Upper lobe of left lung (tissue), 4 donors: ENCODE measurements at regions not wholly inside any gene's neighbourhood (a gene's known extent, or its start where the extent isn't known, plus 50 kb on each side); places are given as distances from the start of the nearest gene placed in this dataset.

ENCODE experiments used
- POLR2AphosphoS5 ChIP-seq, 2 donors: sonication (generic); formaldehyde crosslinking; IDR thresholded peaks; one replicate each; pipeline ENCODE4 v1.5.1; 2017; ENCODE audit warnings: antibody characterized with exemption in 2 of 2
- TF ChIP-seq, protein P1 (sequence below), 6 experiments: fragments of 450-650 bp in 4 of 6; fragments of 200-600 bp in 2 of 6; sonication (generic) in 2 of 6; IDR thresholded peaks; one replicate each; pipeline ENCODE4 v1.5.1; 2016 to 2019; ENCODE audit warnings: antibody characterized with exemption in 6 of 6

DNA sequence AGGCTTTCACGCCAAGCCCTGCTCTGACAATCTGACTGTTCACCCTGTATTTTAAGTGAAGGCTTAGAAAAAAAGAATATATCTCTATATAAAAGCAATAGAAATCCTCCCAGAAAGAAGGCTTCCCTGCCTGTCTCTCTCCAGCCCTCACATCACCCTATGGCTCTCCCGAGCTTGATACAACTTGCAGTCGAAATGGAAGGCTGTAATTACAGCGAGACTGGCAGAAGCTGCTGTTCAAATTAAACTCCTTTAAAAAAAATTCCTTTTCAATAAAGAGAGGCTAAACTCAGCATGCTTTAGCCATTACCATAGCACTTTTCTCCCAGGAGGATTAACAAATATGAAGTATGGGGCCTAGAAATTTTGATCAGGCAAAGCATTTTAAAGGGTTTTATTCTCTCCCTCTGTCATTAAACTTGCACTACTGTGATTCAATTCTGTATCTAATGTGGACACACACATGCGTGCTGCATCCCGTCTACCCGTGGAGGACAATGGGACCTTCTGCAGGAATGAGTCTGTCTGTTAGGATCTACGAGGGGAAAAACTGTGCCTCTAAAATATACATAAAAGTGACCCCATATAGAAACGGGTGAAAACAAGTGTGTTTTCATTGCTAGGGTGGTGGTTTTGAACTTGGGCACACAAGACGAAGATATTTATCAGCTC is 223.8 kb downstream of the USP6NL start:
- TF ChIP-seq, protein P1, sequence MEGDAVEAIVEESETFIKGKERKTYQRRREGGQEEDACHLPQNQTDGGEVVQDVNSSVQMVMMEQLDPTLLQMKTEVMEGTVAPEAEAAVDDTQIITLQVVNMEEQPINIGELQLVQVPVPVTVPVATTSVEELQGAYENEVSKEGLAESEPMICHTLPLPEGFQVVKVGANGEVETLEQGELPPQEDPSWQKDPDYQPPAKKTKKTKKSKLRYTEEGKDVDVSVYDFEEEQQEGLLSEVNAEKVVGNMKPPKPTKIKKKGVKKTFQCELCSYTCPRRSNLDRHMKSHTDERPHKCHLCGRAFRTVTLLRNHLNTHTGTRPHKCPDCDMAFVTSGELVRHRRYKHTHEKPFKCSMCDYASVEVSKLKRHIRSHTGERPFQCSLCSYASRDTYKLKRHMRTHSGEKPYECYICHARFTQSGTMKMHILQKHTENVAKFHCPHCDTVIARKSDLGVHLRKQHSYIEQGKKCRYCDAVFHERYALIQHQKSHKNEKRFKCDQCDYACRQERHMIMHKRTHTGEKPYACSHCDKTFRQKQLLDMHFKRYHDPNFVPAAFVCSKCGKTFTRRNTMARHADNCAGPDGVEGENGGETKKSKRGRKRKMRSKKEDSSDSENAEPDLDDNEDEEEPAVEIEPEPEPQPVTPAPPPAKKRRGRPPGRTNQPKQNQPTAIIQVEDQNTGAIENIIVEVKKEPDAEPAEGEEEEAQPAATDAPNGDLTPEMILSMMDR (IDR thresholded peaks at IDR 0.05): no peak
- no peak for TF ChIP-seq POLR2AphosphoS5 (IDR thresholded peaks at IDR 0.05)
